GM12873 (cell line): ENCODE measurements at regions not wholly inside any gene's neighbourhood (a gene's known extent, or its start where the extent isn't known, plus 50 kb on each side); places are given as distances from the start of the nearest gene placed in this dataset.

Experiments
- TF ChIP-seq, protein P1 (sequence below): IDR thresholded peaks from 2 replicates; pipeline ENCODE4 v1.5.1; 2012; ENCODE audit warnings: low read depth, mild to moderate bottlenecking, moderate library complexity, low read length, control low read depth; ENCODE audit not compliant: insufficient read depth; ENCODE audit errors: missing control alignments

DNA sequence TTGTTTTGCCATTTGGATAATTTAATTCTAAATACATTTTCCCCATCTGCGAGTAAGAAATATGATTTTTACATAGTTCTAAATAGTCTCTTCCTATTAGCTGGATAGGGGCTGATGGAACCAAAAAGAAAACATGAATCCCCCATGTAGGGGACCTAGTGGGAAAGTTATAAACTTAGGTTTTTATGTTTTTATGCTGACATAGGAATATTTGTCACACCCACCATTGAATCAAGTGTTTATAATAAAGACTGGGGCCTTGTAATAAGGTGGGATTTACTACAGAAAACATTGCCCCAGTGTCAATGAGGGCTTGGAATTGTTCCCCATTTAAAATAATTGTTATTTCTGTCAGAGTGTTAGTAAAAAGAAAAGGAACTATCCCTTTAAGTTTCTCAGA lies 2506.6 kb downstream of the PCDH7 start:
- TF ChIP-seq, protein P1, sequence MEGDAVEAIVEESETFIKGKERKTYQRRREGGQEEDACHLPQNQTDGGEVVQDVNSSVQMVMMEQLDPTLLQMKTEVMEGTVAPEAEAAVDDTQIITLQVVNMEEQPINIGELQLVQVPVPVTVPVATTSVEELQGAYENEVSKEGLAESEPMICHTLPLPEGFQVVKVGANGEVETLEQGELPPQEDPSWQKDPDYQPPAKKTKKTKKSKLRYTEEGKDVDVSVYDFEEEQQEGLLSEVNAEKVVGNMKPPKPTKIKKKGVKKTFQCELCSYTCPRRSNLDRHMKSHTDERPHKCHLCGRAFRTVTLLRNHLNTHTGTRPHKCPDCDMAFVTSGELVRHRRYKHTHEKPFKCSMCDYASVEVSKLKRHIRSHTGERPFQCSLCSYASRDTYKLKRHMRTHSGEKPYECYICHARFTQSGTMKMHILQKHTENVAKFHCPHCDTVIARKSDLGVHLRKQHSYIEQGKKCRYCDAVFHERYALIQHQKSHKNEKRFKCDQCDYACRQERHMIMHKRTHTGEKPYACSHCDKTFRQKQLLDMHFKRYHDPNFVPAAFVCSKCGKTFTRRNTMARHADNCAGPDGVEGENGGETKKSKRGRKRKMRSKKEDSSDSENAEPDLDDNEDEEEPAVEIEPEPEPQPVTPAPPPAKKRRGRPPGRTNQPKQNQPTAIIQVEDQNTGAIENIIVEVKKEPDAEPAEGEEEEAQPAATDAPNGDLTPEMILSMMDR: no peak

DNA sequence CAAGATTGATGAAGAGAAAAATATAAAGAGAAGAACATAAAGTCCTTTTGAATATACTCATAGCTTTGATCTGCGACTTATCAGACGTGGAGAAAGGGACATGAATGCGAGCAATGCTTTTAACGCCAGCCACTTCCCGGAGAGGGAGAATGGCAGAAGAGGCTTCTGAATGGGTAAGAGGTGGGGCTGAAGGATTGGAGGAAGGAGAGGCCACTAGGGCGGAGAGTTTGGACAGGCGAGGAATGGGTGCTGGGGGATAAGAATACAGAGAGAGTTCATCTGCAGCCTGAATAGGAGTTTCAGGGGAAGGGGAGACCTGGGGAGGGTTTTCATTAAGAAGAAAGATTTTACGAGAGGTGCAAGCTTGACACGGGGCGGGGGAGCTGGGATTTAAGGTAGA lies 2534.9 kb downstream of the PCDH7 start:
- TF ChIP-seq, protein P1: no peak

DNA sequence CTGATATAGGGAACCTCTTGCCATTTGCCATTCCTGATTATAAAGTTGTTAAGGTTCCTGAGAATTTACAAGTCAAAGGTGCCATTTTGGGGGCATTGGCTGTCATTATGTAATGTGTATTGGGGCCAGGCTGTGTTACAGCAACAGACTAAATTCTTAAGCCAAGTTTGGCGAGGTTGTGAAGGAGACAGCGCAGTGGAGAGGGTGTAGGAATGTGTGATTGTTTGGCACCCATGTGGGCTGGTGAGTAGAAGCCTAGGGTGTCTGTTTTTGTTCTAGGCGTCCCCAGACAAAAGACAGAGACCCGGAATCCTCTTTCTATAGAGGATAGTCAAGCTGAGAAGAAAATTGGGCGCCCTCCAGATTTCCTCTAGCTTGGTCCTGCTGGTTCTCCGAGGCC lies 2535.3 kb downstream of the PCDH7 start:
- TF ChIP-seq, protein P1: no peak

DNA sequence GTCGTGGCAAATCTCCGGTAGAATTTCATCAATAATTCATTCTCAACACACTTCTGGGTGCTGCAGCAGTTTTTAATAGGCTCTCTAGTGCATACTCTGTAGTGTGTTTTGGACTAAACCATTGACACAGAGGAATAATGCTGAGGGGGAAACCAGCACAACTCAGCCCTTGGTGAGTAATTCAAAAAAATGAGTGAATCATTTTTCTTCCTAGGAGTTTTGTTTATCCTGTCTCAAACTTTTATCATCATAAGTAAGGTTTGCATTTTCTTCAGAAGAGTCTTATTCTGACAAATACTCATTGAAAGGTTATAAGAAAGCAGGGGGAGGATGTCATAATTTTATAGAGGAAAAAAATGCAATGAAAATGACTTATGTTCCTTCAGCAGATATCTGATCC lies 2542.7 kb downstream of the PCDH7 start:
- TF ChIP-seq, protein P1: no peak

DNA sequence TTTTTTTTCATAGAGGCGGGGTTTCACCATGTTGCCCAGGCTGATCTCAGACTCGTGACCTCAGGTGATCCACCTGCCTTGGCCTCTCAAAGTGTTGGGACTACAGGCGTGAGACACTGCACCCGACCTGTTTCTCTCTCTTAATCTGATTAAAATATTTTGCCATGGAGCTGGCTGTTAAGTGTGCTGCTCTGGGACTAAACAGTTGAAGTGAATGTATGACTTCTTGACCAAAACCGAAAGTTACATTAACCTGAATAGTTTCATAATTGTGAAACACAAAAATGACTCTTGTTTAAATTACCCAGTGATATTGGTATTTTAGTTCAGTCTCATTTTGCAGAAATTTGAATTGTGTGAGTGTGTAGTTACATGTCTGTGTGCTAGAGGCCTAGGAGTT lies 2548.6 kb downstream of the PCDH7 start:
- TF ChIP-seq, protein P1: no peak

DNA sequence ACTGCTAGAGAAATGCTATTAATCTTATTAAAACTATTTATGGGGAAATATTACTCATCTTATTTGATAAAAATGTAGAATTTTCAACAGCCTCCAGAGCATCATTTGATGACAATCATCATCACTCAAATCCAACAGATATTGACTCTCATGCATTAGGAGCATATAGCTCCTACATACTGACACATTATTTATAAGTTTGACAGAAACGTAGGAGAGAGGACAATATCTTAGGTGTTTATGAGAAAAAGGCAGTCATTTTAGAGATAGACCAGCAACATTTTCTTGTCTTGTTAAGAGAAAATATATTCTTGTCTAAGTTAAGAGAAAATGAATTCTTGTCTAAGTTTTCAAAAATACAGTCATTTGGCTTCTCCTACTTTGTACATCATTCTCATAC lies 2550.2 kb downstream of the PCDH7 start:
- TF ChIP-seq, protein P1: no peak

DNA sequence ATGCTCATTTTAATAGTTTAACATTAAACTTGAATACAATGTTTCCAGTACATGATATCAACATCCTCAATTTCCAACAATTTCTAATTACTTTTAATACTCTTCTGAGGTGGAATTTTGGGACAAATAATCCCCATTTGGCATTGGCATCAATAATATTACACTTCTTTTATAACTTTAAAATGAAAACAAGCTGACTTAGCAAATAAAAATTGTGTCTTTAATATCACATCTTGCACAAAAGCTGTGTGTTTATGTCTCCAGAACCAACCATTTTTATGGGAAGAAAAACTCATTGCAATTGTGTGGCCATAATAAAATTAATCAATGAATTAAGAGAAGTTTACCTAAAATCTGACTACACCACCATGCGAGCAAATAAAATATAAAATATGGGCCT lies 2552.6 kb downstream of the PCDH7 start:
- TF ChIP-seq, protein P1: no peak
